Ascending aorta (tissue), 2 donors: ENCODE measurements at regions not wholly inside any gene's neighbourhood (a gene's known extent, or its start where the extent isn't known, plus 50 kb on each side); places are given as distances from the start of the nearest gene placed in this dataset.

Source experiments
- DNase-seq, 2 donors: peaks; one replicate each; pipeline ENCODE4 v3.0.0-alpha.2; 2019; ENCODE audit warnings: low spot score in 2 of 2
- H3K27ac ChIP-seq, 2 donors: fragments of 200-600 bp; sonication (generic); one replicate each; pipeline ENCODE4 v1.5.1; 2016 to 2017; ENCODE audit warnings: mild to moderate bottlenecking in 1 of 2
- H3K27me3 ChIP-seq: fragments of 200-600 bp; sonication (generic); one replicate; pipeline ENCODE4 v1.5.1; 2017
- H3K36me3 ChIP-seq, 2 donors: fragments of 200-600 bp; sonication (generic); one replicate each; pipeline ENCODE4 v1.5.1; 2016
- H3K4me1 ChIP-seq, 2 donors: fragments of 200-600 bp; sonication (generic); one replicate each; pipeline ENCODE4 v1.5.1; 2016 to 2017; ENCODE audit warnings: mild to moderate bottlenecking in 1 of 2
- H3K4me3 ChIP-seq, 2 donors: fragments of 200-600 bp; sonication (generic); one replicate each; pipeline ENCODE4 v1.5.1; 2016 to 2017; ENCODE audit warnings: mild to moderate bottlenecking in 1 of 2
- H3K9me3 ChIP-seq, 2 donors: fragments of 200-600 bp; sonication (generic); one replicate each; pipeline ENCODE4 v1.5.1; 2016
- intact Hi-C: fragments of 100-400 bp; cut with DNase I; formaldehyde crosslinking; loops from one replicate; pipeline ENCODE4 v1.15.1; 2023
- TF ChIP-seq, protein P1 (sequence below), 3 experiments: fragments of 200-600 bp in 2 of 3; fragments of 450-650 bp in 1 of 3; sonication (generic) in 2 of 3; IDR thresholded peaks; one replicate each; pipeline ENCODE4 v1.5.1; 2016 to 2019; ENCODE audit warnings: antibody characterized with exemption in 3 of 3, mild to moderate bottlenecking in 1 of 3, moderate library complexity in 1 of 3

DNA sequence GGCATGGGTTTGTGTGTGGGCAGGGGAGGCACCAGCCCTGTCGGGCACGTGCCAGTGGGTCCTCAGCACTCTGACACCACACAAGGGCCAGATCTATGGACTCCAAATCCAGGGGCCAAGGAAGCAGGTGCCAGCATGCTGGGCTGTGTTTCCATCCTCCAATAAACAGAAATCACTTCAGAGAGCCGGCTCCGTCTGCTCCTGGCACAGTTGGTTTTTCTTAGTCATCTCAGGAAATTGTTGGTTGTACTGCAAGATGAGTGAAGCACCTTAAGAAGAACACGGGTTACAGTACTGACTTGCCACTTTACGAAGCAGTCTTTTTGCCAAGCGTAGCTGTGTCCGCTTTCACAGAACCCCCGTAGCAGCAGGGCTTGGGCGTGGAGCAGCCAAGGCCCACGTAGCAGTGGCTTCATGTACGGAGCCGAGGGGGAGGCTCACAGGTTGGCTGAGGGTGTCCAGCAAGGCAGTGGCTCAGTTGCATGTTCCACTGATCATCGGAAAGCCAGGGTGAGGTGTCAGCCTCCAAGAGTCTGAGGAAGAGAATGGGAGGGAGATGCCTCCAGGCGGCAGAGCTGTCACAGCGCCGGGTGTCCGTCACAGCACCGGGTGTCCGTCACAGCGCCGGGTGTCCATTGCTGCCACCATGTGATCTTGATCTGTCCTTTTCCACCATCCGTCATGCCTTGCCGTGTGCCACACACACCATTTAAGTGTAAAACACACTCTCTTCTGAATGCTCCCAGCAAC, 314.9 kb downstream of the CTTN start:
- Histone ChIP-seq H3K9me3 (no peaks in the 10 kb centered on the region), H3K27me3 (no peaks in the 10 kb centered on the region), H3K4me3 (no peak overlapping the region), H3K4me1 (no peaks in the 10 kb centered on the region), H3K27ac (no peak overlapping the region), H3K36me3 (no peaks in the 10 kb centered on the region)
- TF ChIP-seq, protein P1, sequence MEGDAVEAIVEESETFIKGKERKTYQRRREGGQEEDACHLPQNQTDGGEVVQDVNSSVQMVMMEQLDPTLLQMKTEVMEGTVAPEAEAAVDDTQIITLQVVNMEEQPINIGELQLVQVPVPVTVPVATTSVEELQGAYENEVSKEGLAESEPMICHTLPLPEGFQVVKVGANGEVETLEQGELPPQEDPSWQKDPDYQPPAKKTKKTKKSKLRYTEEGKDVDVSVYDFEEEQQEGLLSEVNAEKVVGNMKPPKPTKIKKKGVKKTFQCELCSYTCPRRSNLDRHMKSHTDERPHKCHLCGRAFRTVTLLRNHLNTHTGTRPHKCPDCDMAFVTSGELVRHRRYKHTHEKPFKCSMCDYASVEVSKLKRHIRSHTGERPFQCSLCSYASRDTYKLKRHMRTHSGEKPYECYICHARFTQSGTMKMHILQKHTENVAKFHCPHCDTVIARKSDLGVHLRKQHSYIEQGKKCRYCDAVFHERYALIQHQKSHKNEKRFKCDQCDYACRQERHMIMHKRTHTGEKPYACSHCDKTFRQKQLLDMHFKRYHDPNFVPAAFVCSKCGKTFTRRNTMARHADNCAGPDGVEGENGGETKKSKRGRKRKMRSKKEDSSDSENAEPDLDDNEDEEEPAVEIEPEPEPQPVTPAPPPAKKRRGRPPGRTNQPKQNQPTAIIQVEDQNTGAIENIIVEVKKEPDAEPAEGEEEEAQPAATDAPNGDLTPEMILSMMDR (IDR thresholded peaks at IDR 0.05) = no peak
- no peak for DNase-seq
- intact Hi-C loops = no loop called here

DNA sequence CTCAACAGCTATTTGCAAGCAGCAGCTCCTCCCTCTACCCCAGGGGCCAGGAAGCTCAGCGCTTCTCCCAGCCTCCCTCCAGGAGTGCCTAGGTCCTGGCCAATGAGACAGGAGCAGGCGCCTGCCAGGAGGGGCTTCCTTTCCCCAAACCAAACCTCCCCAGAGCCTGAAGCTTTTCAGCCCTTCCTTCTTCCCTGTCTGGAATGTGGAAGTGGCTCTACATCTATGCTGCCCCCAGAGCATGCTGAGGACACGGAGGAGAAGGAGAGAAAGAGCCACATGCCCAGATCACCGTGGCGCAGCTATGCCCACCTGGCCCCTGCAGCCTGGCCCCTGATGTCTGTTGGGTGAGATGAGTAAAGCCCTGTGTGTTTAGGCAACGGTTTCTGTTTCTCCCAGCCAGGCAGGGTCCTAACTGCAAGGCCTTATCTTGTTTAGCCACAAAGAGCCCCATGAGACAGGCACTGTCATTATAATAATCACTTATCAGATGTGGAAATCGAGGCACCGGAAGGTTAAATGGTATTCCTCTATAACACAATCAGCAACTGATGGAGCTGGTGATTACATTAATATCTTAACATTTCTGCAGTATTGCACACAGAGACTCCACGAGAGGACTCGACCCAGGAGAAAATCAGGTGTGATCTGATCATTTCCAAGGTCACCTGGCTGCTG, 315.8 kb downstream of the CTTN start:
- no peak overlapping the region for H3K4me3 ChIP-seq
- DNase-seq = no peak
- H3K27me3 ChIP-seq = no peaks in the 10 kb centered on the region
- H3K4me1 ChIP-seq = no peaks in the 10 kb centered on the region
- no peak overlapping the region for H3K27ac ChIP-seq
- H3K9me3 ChIP-seq = no peaks in the 10 kb centered on the region
- intact Hi-C loops = no loop called here
- TF ChIP-seq, protein P1 (IDR thresholded peaks at IDR 0.05) = no peak
- no peaks in the 10 kb centered on the region for H3K36me3 ChIP-seq

DNA sequence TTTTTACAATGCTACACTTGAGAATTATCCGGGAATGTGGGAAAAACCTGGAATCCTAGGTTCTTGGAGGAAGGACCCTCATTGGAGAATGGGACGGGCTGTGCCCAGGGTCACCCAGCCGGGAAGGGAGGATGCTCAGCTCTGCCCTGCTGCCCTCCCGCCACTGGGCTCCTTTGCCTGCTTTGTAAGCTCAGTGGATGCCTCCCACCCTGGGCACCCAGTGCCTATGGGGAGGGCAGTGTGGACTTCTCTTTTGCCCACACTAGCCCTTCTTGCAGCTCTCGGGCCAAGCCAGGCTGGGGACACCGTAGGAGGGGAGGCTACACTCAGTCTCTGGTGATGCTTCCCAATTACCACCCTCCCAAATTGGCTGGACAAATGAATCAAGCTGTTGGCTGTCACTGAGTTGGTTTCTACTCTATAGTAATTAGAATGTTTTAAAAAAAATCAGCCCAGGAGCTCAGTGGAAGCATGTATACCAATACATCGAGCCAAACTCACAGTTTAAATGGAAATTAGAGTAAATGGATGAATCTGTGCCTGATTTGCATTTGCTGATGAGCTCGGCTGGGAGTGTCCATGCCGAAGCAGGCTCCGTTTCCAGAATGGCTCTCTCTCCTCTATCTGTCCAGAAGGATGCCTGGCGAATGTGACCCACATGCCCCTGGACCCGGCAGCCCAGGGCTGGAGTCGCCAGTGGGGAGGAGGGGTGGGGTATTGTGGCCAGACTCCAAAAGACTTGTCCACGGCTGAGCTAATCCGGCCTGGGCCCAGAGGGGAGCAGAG, 317.0 kb downstream of the CTTN start:
- intact Hi-C loops = no loop called here
- Histone ChIP-seq H3K4me3 (no peak overlapping the region), H3K36me3 (no peaks in the 10 kb centered on the region), H3K4me1 (no peaks in the 10 kb centered on the region), H3K27me3 (no peaks in the 10 kb centered on the region), H3K27ac (no peak overlapping the region), H3K9me3 (no peaks in the 10 kb centered on the region)
- DNase-seq = no peak
- TF ChIP-seq, protein P1 (IDR thresholded peaks at IDR 0.05) = no peak

DNA sequence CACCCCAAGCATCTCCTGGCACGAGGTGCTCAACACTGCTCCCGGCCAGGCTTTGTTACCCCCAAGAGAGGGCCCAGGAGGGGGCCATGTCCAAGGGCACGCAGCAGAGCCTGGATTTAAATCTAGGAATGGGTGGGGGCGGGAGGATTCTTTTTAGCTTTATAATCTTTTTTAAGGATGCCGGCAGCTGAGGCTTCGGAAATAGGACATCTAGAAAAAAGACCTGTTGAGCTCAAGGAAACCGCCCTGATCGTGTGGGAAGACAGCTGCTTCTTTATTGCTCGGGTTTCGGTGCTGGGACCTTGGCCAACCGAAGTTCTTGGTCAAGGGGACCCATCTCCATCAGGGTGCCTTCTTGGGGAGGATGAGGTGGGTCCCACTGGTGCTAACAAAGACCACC, 317.9 kb downstream of the CTTN start:
- Histone ChIP-seq H3K9me3 (no peaks in the 10 kb centered on the region), H3K4me3 (no peak overlapping the region), H3K27ac (no peak overlapping the region), H3K36me3 (no peaks in the 10 kb centered on the region), H3K27me3 (no peaks in the 10 kb centered on the region), H3K4me1 (no peaks in the 10 kb centered on the region)
- no peak for DNase-seq
- TF ChIP-seq, protein P1 (IDR thresholded peaks at IDR 0.05) = no peak
- intact Hi-C loops = no loop called here

DNA sequence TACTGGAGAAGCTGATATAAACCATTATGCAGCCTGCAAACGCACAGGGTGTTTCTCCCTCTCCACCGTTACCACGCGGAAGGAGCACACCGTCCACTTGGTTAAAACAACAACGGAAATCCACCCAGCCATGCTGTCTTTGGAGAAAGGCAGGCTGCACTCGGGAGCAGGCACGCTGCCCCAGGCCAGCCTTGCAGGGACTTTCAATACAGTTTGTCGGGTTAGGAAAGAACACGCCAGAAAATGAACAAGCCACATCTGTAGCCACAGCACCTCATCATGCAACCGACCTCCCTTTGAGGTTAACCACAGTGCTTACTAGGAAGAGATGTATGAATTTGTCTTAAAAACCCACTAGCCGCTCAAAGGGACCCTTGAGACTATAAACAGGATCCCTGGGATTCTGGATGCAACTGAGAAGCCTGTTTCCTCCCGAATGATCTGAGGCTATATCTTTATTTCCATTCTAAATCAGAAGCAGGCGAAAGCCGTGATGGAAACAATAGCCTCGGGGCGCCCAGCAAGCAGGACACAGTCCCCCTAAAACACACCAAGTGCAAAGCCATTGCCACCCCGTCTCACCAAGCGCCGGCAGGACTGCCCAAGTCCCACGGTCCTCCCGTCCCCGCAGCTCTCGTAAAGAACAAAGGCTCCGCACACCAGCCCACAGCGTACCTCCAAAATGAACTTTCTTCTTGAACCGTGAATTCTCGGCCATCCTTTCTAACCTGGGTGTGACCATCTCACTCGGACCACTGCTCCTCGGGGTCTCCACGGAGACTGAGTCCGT, 318.9 kb downstream of the CTTN start:
- no peaks in the 10 kb centered on the region for H3K27me3 ChIP-seq
- no peaks in the 10 kb centered on the region for H3K9me3 ChIP-seq
- TF ChIP-seq, protein P1 (IDR thresholded peaks at IDR 0.05) = no peak
- H3K27ac ChIP-seq = no peak overlapping the region
- intact Hi-C loops = no loop called here
- H3K4me1 ChIP-seq = no peaks in the 10 kb centered on the region
- no peak overlapping the region for H3K4me3 ChIP-seq
- H3K36me3 ChIP-seq = no peaks in the 10 kb centered on the region
- DNase-seq = no peak
